Dermis microvascular lymphatic vessel endothelial cell (primary cell): ENCODE measurements at regions not wholly inside any gene's neighbourhood (a gene's known extent, or its start where the extent isn't known, plus 50 kb on each side); places are given as distances from the start of the nearest gene placed in this dataset.

Experiments
- DNase-seq, 2 donors: peaks; one replicate each; pipeline versions ENCODE4 v3.0.0 to v3.0.0-alpha.2; 2010; ENCODE audit warnings: low read depth in 2 of 2

DNA sequence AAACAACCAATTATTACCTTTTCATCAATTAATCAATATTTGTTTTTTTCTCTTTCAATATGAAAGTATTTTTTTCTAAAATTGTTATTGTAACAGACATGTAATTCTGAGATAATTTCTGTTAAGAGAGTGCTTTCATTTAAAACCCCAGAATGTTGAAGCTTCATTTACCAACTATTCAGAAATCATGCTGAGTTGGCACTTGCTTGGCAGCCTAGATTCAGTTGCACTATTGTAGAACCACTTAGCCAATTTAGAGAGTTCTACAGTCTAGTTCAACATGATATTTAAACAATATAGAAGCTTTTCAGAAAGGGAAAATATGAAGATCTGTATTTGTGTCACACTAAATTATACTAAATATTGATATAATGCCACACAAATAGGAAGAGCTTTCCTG, 56.1 kb upstream of the NKAIN2 start:
- no peak for DNase-seq

DNA sequence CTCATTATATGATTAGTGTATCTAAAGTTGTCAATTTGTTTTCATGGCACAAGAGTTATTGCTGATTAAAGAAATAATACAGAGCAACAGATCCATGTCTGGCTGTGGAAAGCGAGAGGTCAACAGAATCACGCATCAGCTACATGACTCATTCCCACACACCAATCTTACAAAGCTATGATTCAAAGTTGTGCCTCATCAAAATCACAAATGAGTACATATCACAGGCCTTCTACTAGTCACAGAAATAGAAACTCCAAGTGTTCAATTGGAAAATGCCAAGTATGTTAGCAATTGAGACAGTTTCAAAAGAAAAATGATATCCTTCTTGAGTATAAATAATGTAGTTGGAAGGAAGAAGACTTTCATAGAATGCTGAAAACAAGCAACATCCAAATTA, 57.8 kb upstream of the NKAIN2 start:
- no peak for DNase-seq

DNA sequence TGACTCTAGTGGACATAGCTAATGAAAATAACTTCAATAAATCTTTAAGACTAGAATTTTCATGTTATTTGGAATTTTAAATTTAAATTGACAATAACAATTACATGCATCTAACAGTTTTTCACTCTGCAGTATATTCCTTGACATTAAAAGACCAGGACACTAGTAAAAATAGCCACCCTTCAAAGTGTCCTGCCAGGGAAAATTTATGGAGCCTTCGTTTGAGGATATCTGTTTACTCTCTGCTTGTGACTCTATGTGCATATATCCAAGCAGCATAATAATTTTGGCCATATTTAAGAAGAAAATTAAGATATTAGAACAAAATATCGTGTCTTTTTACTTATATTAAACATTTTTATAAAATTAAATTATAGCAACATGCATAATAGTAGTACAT, 58.8 kb upstream of the NKAIN2 start:
- DNase-seq = no peak

DNA sequence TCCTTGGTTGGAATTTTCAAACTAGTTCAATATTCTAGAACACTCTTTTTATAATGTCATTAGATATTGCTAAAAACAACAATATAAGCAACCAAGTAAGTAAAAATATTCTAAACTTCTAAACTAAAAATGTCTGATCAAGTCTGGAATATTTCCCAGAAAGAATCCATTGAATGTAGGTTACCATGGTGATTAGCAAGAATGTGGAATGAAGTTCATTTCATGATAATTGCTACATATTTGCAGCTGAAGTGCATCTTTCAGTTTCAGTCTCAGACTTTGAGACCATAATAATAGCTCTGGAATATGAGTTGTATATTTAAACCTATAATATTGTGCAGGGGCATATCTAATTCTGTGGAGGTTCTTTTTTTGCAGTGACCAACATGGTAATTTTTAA, 61.0 kb upstream of the NKAIN2 start:
- no peak for DNase-seq

DNA sequence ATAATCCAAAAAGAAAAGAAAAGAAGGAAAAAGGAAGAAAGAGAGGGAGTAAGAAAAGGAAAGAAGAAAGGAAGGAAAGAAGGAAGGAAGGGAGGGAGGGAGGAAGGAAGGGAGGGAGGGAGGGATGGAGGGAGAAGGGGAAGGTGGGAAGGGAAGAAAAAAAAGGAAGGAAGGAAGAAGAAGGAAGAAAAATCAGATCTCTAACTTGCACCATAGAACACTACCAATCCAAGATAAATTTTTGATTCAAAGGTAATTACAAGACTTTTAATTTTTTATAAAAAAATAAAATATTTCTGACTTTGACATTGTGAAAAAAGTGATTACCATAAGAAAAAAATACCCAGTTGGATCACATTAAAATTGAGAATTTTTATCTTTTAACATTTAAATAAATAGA, 70.5 kb upstream of the NKAIN2 start:
- no peak for DNase-seq

DNA sequence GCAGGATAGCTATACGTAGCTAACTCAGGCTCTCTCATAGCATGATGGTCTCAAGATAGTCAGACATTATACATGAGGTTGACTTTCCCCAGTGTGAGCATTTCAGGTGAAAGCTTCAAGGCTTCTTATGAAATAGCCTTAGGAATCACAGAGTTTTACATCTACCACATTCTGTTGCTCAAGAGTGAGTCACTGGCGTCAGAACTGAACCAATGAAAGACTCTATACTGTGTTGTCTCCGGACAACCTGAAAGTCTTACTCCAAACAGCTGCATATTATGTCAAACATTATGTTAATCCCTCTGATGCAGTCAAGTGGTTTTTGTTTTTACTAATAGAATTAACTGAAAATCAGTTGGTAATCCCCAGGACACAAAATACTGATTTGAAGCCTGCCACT, 79.8 kb upstream of the TRDN start:
- no peak for DNase-seq

DNA sequence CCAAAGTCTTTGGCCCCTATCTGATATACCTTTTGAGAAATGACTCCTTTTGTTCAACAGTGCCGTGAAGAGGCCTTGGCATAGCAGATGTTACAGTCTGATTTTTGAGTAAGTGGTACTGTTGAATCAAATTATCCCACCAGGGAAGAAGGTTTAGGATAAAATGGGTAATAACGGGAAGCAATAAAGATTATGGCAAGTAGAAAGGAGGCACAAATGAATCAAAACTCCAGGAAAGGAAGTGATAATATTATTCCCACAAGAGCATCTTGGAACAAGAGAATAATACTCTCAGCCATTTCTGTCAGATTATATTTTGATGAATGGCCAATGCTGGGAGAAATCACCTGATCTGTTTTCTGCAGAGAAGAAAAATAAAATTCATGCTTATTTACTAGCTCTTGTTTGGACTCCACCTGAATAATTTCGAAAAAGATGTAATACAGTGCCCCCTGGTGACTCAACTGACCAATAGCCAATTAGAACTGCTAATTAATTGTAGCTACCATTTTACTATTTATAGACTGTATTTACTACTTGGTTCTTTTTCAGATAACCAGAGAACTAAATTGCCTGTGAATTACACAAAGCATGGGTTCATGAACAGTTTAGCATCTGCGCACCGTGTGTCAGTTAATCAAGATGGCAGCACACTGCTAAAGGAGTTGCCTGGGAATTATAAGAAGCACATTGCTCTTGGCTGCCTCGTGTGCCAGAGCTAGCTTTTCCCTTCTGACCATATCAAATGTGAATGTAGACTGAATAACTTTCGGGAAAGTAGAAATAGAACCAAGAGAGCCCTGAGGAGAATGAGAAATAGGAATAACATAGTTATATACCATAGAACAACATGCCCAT, 78.5 kb upstream of the TRDN start:
- peak; percentile 10 to 23 for DNase-seq

DNA sequence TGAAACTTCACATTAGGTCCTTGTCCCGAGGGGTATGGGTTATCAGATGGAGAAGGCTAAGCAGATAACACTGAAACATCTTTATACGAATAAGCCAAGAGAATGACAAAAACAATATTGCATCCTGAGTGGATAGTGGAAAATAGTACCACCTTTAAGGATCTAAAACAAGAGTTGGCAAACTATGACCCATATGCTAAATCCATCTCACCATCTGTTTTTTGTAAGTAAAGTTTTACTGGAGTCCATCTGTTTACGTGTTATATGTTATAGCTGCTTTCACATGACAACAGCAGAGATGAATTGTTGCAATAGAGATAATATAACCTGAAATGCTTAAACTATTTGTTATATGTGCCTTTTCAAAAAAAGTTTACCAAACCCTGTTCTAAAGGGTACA, 76.1 kb upstream of the TRDN start:
- DNase-seq = no peak

DNA sequence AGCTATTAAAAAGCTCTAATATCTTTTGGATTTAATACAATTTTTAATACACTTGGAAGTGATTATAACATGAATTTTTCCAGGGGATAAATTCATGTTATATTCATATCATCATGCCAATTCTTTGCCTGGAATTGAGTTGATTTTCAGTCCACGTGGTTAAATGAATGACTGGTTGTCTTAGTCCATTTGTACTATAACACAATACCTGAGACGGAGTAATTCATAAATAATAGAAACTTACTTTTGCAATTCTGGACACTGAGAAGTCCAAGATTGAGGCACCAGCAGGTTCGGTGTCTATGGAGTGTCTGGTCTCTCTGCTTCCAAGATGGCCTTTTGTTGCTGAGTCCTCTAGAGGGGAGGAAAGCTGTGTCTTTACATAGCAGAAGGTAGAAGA, 66.2 kb upstream of the TRDN start:
- DNase-seq = no peak

DNA sequence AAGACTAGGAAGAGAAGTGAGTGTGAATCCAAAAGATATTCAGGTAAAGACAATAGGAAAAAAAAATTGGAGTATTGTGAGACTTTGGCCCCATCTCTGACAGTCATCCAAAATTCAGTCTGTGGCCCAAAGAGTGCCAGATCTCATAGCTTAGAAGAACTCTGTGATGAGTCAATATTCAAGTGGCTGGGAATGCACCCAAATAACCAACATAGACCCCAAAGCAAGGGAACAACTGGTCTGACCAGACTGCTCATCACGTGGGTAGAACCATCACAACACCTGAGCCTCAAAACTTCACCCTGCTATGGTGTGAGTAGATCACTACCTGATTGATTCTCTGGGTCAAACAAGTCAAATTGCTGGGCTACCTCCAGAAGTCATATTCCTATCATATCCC, 51.1 kb upstream of the TRDN start:
- DNase-seq = no peak
